ENCODE measurements at regions not wholly inside any gene's neighbourhood (a gene's known extent, or its start where the extent isn't known, plus 50 kb on each side); places are given as distances from the start of the nearest gene placed in this dataset.

GRCh38 chr20:10961651-10962288 lies 288.0 kb upstream of the JAG1 start:
- DNase-seq = no peak

- DNase-seq = no peak
Observed at GRCh38 chr20:10962937-10963336, 289.1 kb upstream of the JAG1 start.

DNA sequence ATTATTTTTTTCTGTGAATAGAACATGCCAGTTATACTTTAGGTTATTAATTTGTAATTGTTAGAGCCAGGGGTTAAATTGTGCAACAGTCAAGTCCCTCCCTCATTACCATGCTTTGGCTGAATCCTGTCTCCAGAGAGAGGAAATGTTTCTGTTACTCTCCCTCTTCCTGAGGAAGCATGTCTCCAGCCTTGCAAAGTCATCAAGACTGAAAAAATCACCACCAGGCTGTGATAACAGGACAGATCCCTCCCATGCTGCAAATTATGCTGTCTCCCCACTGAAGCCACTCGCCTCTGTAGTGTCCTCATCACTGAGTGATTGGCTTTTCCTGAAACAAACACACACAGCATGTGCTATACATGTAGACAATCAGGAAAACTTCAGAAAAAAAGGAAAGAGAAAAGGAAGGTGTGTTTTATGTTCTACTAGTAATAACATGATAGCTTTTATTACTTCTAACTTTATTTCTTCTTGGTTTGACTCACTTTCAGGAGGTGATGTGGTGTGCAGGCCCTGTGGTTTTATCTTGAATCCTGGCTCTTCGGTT lies 290.0 kb upstream of the JAG1 start:
- no peak for DNase-seq

GRCh38 chr20:10965936-10966470 lies 292.2 kb upstream of the JAG1 start:
- no peak for DNase-seq

GRCh38 chr20:10970109-10970508 lies 296.3 kb upstream of the JAG1 start:
- DNase-seq = no peak

- DNase-seq = no peak
Observed at GRCh38 chr20:10971096-10971495, 297.3 kb upstream of the JAG1 start.

DNA sequence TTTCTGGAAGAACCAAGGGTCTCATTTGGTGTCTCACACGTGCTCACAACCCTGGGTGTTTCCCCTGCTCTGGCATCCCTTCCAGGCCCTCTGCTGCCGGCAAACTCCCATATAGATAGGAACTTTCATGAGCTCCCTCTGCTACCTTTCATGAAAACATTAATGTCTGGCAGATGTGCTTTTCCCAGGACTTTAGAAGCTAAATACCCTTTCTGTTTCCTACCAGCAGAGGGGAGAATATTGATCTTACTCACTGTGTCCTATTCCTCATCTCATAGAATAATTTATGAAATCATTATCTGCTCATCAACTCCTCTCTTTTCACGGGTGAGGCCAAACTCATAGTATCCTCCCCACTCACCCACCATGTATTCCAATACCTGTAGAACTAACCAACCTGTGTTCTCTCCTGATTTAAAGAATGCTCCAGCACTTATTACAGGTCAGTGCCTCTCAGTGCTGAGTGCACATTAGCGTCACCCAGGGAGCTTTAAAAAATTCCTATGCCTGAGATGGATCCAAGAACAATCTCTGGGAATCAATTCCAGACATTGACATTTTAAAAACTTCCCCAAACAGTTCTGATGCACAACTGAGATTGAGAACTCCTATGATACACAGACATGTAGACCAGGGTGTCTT lies 298.5 kb upstream of the JAG1 start:
- DNase-seq = no peak

DNA sequence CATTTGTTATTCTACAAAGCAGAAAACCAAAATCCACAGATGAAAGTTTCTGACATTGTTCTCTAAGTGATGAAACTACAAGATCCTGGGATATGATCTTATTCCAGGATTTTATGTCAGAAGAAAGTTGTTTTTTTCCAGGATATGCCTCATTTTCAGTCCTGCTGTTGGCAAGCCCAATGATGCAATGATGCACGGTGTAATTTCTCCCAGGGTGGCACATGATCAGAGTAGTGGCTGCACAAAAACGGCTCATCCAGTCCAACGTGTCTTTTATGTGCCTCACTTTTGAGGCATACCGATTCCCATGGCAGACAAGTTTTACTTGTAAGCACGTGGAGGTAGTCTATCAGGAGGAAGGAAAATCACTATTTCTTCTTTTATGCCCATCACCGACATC lies 302.3 kb upstream of the JAG1 start:
- DNase-seq = no peak

GRCh38 chr20:10978019-10978702 lies 304.4 kb upstream of the JAG1 start:
- DNase-seq = no peak

DNA sequence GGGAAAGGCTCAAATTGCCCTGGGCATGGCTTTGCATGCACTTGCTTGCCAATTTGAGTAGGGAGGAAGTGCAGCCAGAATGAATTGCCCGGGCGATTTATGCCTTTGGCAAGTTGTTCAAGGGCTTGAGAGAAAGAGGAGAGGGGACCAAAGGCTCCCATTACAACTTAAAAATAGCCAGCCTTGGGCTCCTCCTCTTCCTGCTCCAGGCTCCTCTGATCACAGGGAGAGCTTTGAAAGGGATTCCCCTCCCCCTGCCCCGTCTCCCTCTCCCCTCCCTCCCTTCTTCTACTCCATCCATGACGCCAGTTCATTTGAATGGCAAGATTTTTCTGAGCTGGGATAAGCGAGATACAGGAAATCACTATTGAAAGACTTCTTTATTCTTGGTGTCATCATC lies 304.9 kb upstream of the JAG1 start:
- DNase-seq = no peak

- no peak for DNase-seq
Observed at GRCh38 chr20:10982692-10983091, 308.9 kb upstream of the JAG1 start.

GRCh38 chr20:10984294-10984693 lies 310.5 kb upstream of the JAG1 start:
- no peak for DNase-seq

DNA sequence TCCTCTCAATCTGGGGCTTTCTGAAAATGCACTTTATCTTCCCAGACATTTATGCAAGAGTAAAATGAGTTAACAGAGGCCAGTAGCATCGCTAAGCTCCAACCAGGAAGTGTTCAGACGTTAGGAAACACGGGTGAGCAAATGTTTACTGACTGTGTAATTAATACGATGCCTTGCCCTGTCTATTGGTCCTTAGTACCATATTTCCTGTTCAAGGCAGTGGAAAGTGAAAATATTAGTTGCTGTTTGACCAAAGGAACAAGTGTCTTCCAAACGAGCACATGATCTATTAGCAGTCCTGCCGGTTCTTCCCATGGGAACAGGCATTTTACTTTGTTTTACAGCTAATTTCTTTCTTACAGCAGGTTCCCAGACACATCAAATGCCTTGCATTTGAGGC lies 311.1 kb upstream of the JAG1 start:
- DNase-seq = no peak

DNA sequence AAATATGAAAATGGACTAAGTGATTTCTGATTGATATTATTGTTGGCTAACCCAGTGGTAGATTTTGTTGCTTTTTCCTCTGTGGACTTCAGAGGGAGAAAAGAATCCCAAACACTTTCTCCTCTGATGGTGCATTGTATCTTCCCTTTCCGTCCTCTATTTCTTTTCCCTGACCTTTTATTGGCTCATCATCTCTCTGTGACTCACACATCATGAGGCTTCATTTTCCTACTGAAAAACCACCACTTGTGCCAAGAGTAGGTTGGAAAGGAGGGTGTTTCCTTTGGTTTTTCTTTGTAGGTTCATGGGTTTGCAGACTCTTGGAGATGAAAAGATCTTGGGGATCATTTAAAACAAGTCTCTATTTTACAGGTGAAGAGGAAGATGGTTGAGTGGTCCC lies 311.7 kb upstream of the JAG1 start:
- DNase-seq = no peak

DNA sequence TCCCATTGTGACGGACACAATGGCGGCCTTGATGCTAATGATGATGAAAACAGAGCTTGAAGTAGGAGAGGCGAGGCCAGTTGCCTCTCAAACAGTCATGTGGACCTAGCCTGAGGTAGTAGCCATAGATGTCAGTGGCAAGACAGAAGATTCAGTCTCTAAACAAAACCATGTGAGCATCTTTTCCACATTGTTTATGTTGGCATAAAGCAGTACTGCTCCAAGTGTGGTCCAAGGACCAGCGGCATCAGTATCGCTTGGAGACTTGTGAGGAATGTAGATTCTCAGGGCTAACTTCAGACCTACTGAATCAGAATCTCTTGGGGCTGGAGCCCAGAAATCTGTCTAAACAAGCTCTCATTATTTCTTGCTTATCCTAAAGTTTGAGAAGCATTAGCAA lies 312.8 kb upstream of the JAG1 start:
- DNase-seq = no peak

GRCh38 chr20:10987651-10988383 lies 314.0 kb upstream of the JAG1 start:
- DNase-seq = no peak

- no peak for DNase-seq
Observed at GRCh38 chr20:10990625-10991382, 317.0 kb upstream of the JAG1 start.

GRCh38 chr20:10992731-10993130 lies 318.9 kb upstream of the JAG1 start:
- no peak for DNase-seq

GRCh38 chr20:10994991-10995700 lies 321.3 kb upstream of the JAG1 start:
- no peak for DNase-seq

DNA sequence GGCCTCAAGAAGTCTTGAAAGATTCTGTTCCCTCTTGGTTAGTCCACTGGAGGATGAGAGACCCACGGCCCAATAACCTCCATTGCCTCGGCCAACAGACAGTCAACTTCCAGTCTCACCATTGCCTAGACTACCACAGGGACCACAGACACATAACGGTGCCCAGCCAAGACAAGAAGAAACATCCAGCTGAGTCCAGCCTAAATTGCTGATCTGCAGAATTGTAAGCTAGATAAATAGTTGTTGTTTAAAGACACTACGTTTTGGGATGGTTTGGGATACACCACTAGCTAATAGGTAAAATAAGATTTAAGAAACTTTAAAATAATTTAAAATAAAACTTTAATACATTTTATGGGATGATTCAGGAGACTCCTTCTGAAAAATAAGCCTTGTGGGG lies 324.7 kb upstream of the JAG1 start:
- no peak for DNase-seq

DNA sequence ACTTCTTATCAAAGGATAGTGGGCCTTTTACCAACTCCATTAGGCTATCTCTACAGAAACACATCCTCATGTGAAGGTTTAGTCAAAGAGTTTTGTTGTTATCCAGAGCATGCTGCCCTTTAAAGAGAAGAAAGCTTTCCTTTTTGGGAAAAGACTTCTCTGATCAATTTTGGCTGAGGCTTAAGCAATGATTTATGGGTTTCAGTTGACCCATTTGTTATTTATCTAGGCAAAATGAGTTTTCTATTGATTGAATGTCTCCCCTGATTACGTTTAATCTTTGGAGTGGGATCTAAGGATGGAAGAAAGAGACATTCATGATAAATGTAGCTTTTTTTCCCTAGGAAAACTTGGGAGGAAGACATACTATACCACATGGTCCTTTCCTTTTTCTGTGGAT lies 326.6 kb upstream of the JAG1 start:
- DNase-seq = no peak

DNA sequence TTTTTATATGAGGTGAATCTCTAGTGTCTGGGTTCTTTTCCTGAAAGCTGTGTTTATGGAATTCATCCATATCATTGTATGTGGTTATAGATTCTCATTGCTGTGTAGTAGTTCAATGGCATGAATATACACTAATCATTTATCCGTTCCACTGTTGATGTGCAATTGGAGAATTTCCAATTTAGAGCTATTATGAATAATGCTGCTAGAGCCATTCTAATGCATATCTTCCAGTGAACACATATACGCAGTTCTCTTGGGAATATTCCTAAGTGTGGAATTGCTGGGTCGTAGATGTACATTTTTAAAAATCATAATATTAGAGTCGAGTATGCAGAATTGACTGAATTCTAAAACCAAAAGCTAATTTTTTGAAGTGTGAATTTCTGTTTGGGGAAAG lies 327.5 kb upstream of the JAG1 start:
- no peak for DNase-seq

Measured in KG1 (cell line).